Liver (tissue), 8 donors: ENCODE measurements at regions not wholly inside any gene's neighbourhood (a gene's known extent, or its start where the extent isn't known, plus 50 kb on each side); places are given as distances from the start of the nearest gene placed in this dataset.
"Not testable (repeated sequence)": the region's sequence is repeated elsewhere in the genome, so short reads cannot be mapped to it uniquely, and the experiment has no call there.

Experiments used
- DNase-seq: peaks from one replicate; pipeline ENCODE4 v3.0.0-alpha.2; 2017; ENCODE audit warnings: low spot score
- H3K27ac ChIP-seq, 2 donors: one replicate each; pipeline ENCODE4 v1.7.0; 2013; ENCODE audit warnings: inconsistent platforms in 2 of 2, low read length in 2 of 2, control low read depth in 1 of 2, low read depth in 1 of 2, mild to moderate bottlenecking in 1 of 2
- H3K27me3 ChIP-seq, 4 donors: one replicate each; pipeline versions ENCODE4 v1.6.1 to v1.7.0; 2013; ENCODE audit warnings: low read length in 3 of 4, inconsistent platforms in 1 of 4, mild to moderate bottlenecking in 1 of 4, moderate library complexity in 1 of 4; ENCODE audit not compliant: control insufficient read depth in 4 of 4, insufficient read depth in 4 of 4
- H3K36me3 ChIP-seq, 4 donors: one replicate each; pipeline versions ENCODE4 v1.6.1 to v1.7.0; 2013; ENCODE audit warnings: low read length in 3 of 4, mild to moderate bottlenecking in 3 of 4, low read depth in 1 of 4, moderate library complexity in 1 of 4; ENCODE audit not compliant: control insufficient read depth in 4 of 4, insufficient read depth in 3 of 4
- H3K4me1 ChIP-seq, 4 donors: one replicate each; pipeline versions ENCODE4 v1.6.1 to v1.7.0; 2013; ENCODE audit warnings: low read length in 3 of 4, mild to moderate bottlenecking in 3 of 4, moderate library complexity in 1 of 4; ENCODE audit not compliant: control insufficient read depth in 4 of 4, insufficient read depth in 4 of 4
- H3K4me3 ChIP-seq, 3 donors: one replicate each; pipeline versions ENCODE4 v1.6.1 to v1.7.0; 2013; ENCODE audit warnings: low read length in 3 of 3, control low read depth in 1 of 3, low read depth in 1 of 3, mild to moderate bottlenecking in 1 of 3
- H3K9ac ChIP-seq, 2 donors: one replicate each; pipeline ENCODE4 v1.7.0; 2013; ENCODE audit warnings: low read length in 2 of 2, mild to moderate bottlenecking in 2 of 2, moderate library complexity in 2 of 2, control low read depth in 1 of 2, low read depth in 1 of 2
- H3K9me3 ChIP-seq, 4 donors: one replicate each; pipeline versions ENCODE4 v1.6.1 to v1.7.0; 2013; ENCODE audit warnings: low read length in 3 of 4; ENCODE audit not compliant: control insufficient read depth in 4 of 4
- CTCF ChIP-seq: fragments of 150-350 bp; IDR thresholded peaks from 2 replicates; pipeline ENCODE4 v1.5.1; 2017; ENCODE audit warnings: improper control_type of control experiment, low read depth, low read length; ENCODE audit not compliant: missing input control
- EGR1 ChIP-seq, 2 donors: IDR thresholded peaks; 2 replicates each; pipeline ENCODE4 v1.6.1; 2016 to 2018; ENCODE audit warnings: antibody characterized with exemption in 2 of 2, low read depth in 2 of 2
- FOXA1 ChIP-seq: IDR thresholded peaks from 2 replicates; pipeline ENCODE4 v1.6.1; 2016; ENCODE audit warnings: antibody characterized with exemption
- FOXA2 ChIP-seq: IDR thresholded peaks from 2 replicates; pipeline ENCODE4 v1.6.1; 2016; ENCODE audit warnings: antibody characterized with exemption
- GABPA ChIP-seq, 2 donors: IDR thresholded peaks in 1 of 2; conservative IDR thresholded peaks in 1 of 2; 2 replicates each; pipeline ENCODE4 v1.6.1; 2016; ENCODE audit warnings: antibody characterized with exemption in 2 of 2, mild to moderate bottlenecking in 1 of 2, moderate library complexity in 1 of 2
- HNF4A ChIP-seq, 2 donors: conservative IDR thresholded peaks; 2 replicates each; pipeline ENCODE4 v1.6.1; 2016; ENCODE audit warnings: antibody characterized with exemption in 2 of 2, mild to moderate bottlenecking in 2 of 2
- NR2F2 ChIP-seq: IDR thresholded peaks from 2 replicates; pipeline ENCODE4 v1.6.1; 2016; ENCODE audit warnings: antibody characterized with exemption
- RAD21 ChIP-seq, 2 donors: IDR thresholded peaks; 2 replicates each; pipeline ENCODE4 v1.6.1; 2016; ENCODE audit warnings: antibody characterized with exemption in 2 of 2, mild to moderate bottlenecking in 2 of 2
- REST ChIP-seq: IDR thresholded peaks from 2 replicates; pipeline ENCODE4 v1.6.1; 2016; ENCODE audit warnings: antibody characterized with exemption, mild to moderate bottlenecking
- TAF1 ChIP-seq: conservative IDR thresholded peaks from 2 replicates; pipeline ENCODE4 v1.6.1; 2016; ENCODE audit warnings: antibody characterized with exemption, mild to moderate bottlenecking
- YY1 ChIP-seq: IDR thresholded peaks from 2 replicates; pipeline ENCODE4 v1.6.1; 2016; ENCODE audit warnings: antibody characterized with exemption, mild to moderate bottlenecking
- WGBS: extraction: QIAGEN DNeasy Blood & Tissue Kit; methylation state at CpG from one replicate; pipeline ENCODE4 v1.1.7; 2013; 5-methylcytosine and 5-hydroxymethylcytosine counted together
- TF ChIP-seq, protein P1 (sequence below): IDR thresholded peaks from 2 replicates; pipeline ENCODE4 v1.6.1; 2016; ENCODE audit warnings: antibody characterized with exemption
- donor health status: healthy.
- donor health status: healthy.
- donor health status: healthy.
- donor health status: healthy.
- donor health status: healthy.

DNA sequence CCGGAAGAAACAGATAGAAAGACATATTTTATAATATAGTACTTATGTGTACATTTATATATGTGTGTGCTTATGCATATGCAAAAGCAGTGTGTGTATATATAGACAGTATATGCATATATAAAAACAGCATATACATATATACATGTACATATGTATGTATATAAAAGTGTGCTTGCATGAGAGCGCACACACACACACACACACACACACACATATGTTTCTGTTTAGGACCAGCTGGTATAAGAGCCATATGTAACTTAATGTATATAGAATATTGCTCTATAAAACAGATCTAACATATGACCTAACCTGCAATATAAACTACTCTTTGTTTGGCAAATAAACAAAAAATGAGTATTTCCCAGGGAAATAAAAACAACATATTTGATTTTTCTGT is 65.1 kb upstream of the CDH9 start:
- no peak for TF ChIP-seq TAF1
- TF ChIP-seq RAD21 (IDR thresholded peaks at IDR 0.05) = no peak
- TF ChIP-seq REST = no peak
- no peak for TF ChIP-seq FOXA1
- TF ChIP-seq, protein P1, sequence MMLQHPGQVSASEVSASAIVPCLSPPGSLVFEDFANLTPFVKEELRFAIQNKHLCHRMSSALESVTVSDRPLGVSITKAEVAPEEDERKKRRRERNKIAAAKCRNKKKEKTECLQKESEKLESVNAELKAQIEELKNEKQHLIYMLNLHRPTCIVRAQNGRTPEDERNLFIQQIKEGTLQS = no peak
- 78% methylated on average over 2 of the region's 2 CpGs for WGBS
- no peaks in the 10 kb centered on the region for H3K9me3 ChIP-seq
- H3K4me3 ChIP-seq = no peak overlapping the region
- H3K4me1 ChIP-seq = no peaks in the 10 kb centered on the region
- H3K27me3 ChIP-seq = no peaks in the 10 kb centered on the region
- H3K27ac ChIP-seq = no peak overlapping the region
- DNase-seq = no peak
- H3K36me3 ChIP-seq = no peaks in the 10 kb centered on the region
- H3K9ac ChIP-seq = no peak overlapping the region

GRCh38 chr5:27095761-27096160 is 57.4 kb upstream of the CDH9 start:
- H3K4me3 ChIP-seq, H3K27me3 ChIP-seq, H3K9me3 ChIP-seq, H3K4me1 ChIP-seq, DNase-seq, H3K9ac ChIP-seq, H3K27ac ChIP-seq, H3K36me3 ChIP-seq: not testable (repeated sequence)
- 92% methylated on average over 16 of the region's 16 CpGs for WGBS

DNA sequence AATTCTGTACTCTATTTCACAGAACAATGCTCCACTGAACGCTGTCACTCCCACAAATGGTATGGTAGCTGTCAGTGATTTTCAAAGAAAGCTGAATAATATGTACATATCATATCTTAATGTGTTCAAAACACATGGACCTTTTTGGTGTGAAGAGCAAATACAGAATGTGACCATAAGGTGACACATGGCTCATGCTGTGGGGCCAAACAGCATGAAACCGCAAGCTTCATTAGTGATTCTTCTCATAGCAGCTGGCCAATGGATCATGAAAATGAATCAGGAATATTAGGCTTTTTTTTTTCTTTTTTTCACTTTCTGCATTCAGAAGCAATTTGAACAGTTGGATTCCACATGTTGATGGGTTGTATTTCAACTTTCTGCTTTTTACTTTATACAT is 54.9 kb upstream of the CDH9 start:
- no peak overlapping the region for H3K9ac ChIP-seq
- 75% methylated on average over 2 of the region's 2 CpGs for WGBS
- no peak overlapping the region for H3K4me3 ChIP-seq
- H3K9me3 ChIP-seq = no peaks in the 10 kb centered on the region
- H3K27me3 ChIP-seq = no peaks in the 10 kb centered on the region
- TF ChIP-seq, protein P1 = no peak
- TF ChIP-seq CTCF (no peak), GABPA (IDR thresholded peaks at IDR 0.05 in 1 of 2, conservative IDR thresholded peaks at IDR 0.05 in 1 of 2) (no peak), HNF4A (conservative IDR thresholded peaks at IDR 0.05) (no peak), EGR1 (IDR thresholded peaks at IDR 0.05; ENCODE audit: low read depth in 2 of 2) (no peak), TAF1 (no peak), FOXA1 (no peak), NR2F2 (no peak), FOXA2 (no peak), YY1 (no peak)
- DNase-seq = no peak
- H3K27ac ChIP-seq = no peak overlapping the region
- H3K4me1 ChIP-seq = peaks cover 0 to 1% (median 0%) of the 10 kb centered on the region in 4 donors
- H3K36me3 ChIP-seq = no peaks in the 10 kb centered on the region
